Progenitor cell of endocrine pancreas (in vitro differentiated cells): ENCODE measurements at regions not wholly inside any gene's neighbourhood (a gene's known extent, or its start where the extent isn't known, plus 50 kb on each side); places are given as distances from the start of the nearest gene placed in this dataset.

Source experiments
- DNase-seq: peaks from one replicate; pipeline ENCODE4 v3.0.0; 2021; ENCODE audit warnings: low spot score; ENCODE audit not compliant: unreplicated experiment
- H3K27ac Mint-ChIP-seq: 2 replicates; pipeline ENCODE4 v1.8.0; 2021; ENCODE audit warnings: mild to moderate bottlenecking, moderate library complexity, mixed read lengths
- H3K27me3 Mint-ChIP-seq: 2 replicates; pipeline ENCODE4 v1.8.0; 2021; ENCODE audit warnings: mixed read lengths
- H3K36me3 Mint-ChIP-seq: 2 replicates; pipeline ENCODE4 v1.8.0; 2022; ENCODE audit warnings: mixed read lengths; ENCODE audit not compliant: insufficient read depth
- H3K4me1 Mint-ChIP-seq: 2 replicates; pipeline ENCODE4 v1.8.0; 2021; ENCODE audit warnings: low read depth, mixed read lengths
- H3K4me3 Mint-ChIP-seq: 2 replicates; pipeline ENCODE4 v1.8.0; 2021; ENCODE audit warnings: low read depth, mild to moderate bottlenecking, moderate library complexity, mixed read lengths
- H3K9me3 Mint-ChIP-seq: 2 replicates; pipeline ENCODE4 v1.8.0; 2021; ENCODE audit warnings: low read depth, mixed read lengths
- TF ChIP-seq, protein P1 (sequence below): fragments of 200-600 bp; sonication (generic); IDR thresholded peaks from one replicate; pipeline ENCODE4 v1.5.0; 2021; ENCODE audit warnings: antibody characterized with exemption, mild to moderate bottlenecking; ENCODE audit not compliant: unreplicated experiment

DNA sequence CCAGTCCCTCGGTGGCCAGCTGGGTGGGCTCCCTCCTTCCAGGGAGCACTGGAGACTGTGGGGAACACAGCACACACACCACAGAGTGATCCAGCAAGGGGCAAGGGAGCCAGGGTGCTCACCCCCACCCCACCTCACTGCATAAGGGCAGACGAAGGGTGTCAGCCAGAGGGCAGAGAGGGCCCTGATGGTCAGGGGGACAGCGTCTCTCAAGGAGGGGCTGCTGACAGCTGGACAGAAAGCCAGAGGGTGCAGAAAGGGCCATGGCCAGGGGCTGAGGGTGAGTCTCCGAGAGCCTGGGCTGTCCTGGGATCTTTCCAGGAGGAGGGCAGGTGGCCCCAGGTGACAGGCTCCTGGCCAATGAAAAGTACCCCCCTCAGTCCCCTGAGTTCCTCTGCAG, 73.4 kb upstream of the PMEPA1 start:
- no peaks in the 10 kb centered on the region for H3K9me3 Mint-ChIP-seq
- H3K27ac Mint-ChIP-seq: no peak overlapping the region
- H3K4me3 Mint-ChIP-seq: no peak overlapping the region
- DNase-seq: no peak
- peaks cover 12% of the 10 kb centered on the region for H3K4me1 Mint-ChIP-seq
- H3K36me3 Mint-ChIP-seq: no peaks in the 10 kb centered on the region
- TF ChIP-seq, protein P1, sequence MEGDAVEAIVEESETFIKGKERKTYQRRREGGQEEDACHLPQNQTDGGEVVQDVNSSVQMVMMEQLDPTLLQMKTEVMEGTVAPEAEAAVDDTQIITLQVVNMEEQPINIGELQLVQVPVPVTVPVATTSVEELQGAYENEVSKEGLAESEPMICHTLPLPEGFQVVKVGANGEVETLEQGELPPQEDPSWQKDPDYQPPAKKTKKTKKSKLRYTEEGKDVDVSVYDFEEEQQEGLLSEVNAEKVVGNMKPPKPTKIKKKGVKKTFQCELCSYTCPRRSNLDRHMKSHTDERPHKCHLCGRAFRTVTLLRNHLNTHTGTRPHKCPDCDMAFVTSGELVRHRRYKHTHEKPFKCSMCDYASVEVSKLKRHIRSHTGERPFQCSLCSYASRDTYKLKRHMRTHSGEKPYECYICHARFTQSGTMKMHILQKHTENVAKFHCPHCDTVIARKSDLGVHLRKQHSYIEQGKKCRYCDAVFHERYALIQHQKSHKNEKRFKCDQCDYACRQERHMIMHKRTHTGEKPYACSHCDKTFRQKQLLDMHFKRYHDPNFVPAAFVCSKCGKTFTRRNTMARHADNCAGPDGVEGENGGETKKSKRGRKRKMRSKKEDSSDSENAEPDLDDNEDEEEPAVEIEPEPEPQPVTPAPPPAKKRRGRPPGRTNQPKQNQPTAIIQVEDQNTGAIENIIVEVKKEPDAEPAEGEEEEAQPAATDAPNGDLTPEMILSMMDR: no peak
- peaks cover 7% of the 10 kb centered on the region for H3K27me3 Mint-ChIP-seq

DNA sequence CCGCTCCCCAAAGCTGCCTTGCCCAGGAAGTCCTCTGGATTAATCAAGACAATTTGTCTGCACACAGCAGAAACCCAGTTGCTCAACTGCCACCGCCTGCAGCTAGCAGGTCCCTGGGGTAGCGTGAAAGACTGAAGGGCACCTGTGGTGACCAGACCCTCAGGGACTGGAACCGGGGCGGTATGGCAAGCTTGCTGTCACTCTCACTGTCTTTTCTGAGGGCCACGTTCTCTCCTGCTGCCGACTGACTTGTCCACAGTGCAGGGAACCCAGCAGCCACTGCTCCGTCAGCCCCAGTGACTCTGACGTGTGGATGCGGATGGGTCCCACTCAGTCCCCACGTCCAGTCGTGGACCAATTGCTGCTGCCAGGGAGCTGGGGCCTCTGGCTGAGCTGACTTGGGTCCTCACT, 72.8 kb upstream of the PMEPA1 start:
- no peak overlapping the region for H3K27ac Mint-ChIP-seq
- H3K4me3 Mint-ChIP-seq: no peak overlapping the region
- peaks cover 7% of the 10 kb centered on the region for H3K27me3 Mint-ChIP-seq
- no peaks in the 10 kb centered on the region for H3K9me3 Mint-ChIP-seq
- H3K36me3 Mint-ChIP-seq: no peaks in the 10 kb centered on the region
- DNase-seq: no peak
- TF ChIP-seq, protein P1: no peak
- peaks cover 12% of the 10 kb centered on the region for H3K4me1 Mint-ChIP-seq

DNA sequence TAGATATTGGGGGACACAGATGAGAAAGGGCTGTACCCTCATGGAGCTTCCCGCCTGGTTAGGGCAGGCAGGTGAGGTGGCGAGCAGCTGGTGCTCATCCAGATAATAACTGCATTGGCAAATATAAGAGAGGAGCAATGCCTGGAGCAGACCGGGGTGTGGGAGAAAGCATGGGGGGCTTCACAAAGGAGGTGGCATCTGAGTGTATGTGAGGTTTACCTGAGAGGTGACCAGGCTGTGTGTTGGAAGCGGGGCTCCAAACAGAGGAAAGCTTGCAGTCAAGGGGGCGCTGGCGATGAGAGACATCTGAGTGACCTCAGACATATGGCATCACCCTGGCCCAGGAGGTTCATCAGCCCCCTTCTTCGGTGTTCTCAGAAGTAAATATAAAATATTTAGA, 72.1 kb upstream of the PMEPA1 start:
- Mint-ChIP-seq H3K9me3 (no peaks in the 10 kb centered on the region), H3K4me3 (no peak overlapping the region), H3K27ac (no peak overlapping the region), H3K4me1 (peaks cover 12% of the 10 kb centered on the region), H3K27me3 (peaks cover 7% of the 10 kb centered on the region), H3K36me3 (no peaks in the 10 kb centered on the region)
- DNase-seq: no peak
- TF ChIP-seq, protein P1: no peak

DNA sequence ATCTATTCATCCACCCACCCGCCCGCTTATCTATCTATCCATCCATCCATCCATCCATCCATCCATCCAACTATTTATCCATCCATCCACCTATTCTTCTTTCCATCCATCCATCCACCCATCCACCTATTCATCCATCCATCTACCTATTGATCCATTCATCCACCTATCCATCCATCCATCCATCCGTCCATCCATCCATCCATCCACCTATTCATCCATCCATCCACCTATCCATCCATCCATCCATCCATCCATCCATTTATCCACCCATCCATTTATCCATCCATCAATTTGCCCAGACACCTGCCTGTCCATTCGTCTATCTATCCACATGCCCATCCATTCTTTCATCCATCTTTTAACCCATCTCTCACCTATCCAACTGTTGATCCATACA, 71.1 kb upstream of the PMEPA1 start:
- H3K36me3 Mint-ChIP-seq: no peaks in the 10 kb centered on the region

DNA sequence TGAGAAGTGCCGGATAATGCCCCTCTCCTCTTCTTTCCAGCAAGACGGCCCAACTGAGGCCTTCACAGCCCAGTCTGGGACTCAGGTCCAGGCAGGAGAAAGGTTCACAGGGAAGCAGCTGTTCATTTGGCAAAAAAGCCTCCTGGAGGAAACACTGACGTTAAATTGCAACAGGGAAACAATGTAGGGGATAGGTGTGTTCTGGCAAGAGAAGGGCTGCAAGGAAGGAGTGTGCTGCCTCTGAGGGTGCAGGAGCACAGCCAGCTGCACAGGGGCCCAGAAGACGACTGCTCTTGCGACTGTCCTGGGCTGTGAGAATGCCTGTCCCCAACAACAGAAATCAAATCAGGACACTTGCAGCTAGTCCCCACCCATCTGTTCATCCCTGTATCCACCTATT, 70.6 kb upstream of the PMEPA1 start:
- H3K4me3 Mint-ChIP-seq: no peak overlapping the region
- TF ChIP-seq, protein P1: no peak
- H3K27ac Mint-ChIP-seq: no peak overlapping the region
- H3K4me1 Mint-ChIP-seq: peaks cover 12% of the 10 kb centered on the region
- H3K27me3 Mint-ChIP-seq: peaks cover 9% of the 10 kb centered on the region
- no peaks in the 10 kb centered on the region for H3K9me3 Mint-ChIP-seq
- no peaks in the 10 kb centered on the region for H3K36me3 Mint-ChIP-seq
- DNase-seq: no peak

More for the DNA sequence above, 71.1 kb upstream of the PMEPA1 start:
- Mint-ChIP-seq H3K27me3 (peaks cover 4% of the 10 kb centered on the region), H3K4me1 (peaks cover 12% of the 10 kb centered on the region), H3K27ac (no peak overlapping the region), H3K9me3 (no peaks in the 10 kb centered on the region), H3K4me3 (no peak overlapping the region)
- TF ChIP-seq, protein P1: no peak
- no peak for DNase-seq
